ENCODE measurements at regions not wholly inside any gene's neighbourhood (a gene's known extent, or its start where the extent isn't known, plus 50 kb on each side); places are given as distances from the start of the nearest gene placed in this dataset.

DNA sequence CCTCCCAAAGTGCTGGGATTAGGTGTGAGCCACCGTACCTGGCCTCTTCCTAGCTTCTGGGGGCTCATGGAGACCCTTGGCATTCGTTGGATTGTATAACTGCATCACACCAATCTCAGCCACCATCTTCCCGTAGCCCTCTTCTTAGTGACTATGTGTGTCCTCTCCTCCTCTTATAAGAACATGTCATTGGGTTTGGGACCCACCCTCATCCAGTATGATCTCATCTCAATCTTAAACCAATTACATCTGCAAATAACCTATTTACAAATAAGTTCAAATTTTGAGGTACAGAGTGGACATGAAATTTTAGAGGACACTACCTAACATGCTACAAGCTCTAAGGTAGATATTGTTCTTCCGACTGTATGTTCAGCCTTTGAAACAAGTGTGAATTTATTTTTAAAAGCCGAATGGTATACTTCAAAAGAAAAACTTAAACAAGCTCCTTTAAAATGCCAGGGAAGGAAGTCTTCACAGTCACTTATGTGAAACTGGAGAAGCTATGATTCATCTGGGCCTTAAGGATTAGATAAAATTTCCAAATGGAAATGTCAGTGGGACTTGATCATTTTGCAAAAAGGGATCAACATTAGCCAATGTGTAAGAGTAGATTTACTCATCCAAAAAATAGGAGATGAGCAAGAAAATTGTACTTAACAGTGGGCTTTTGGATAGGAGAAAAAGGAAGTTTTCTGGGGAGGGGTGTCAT lies 225.7 kb downstream of the MEX3B start:
- H3K4me3 ChIP-seq (ENCODE audit: low read depth, low read length), result no peak overlapping the region
- no peaks in the 10 kb centered on the region for H3K27me3 ChIP-seq
- H3K9me3 ChIP-seq, result no peaks in the 10 kb centered on the region
- no peaks in the 10 kb centered on the region for H3K36me3 ChIP-seq
- TF ChIP-seq, protein P1, sequence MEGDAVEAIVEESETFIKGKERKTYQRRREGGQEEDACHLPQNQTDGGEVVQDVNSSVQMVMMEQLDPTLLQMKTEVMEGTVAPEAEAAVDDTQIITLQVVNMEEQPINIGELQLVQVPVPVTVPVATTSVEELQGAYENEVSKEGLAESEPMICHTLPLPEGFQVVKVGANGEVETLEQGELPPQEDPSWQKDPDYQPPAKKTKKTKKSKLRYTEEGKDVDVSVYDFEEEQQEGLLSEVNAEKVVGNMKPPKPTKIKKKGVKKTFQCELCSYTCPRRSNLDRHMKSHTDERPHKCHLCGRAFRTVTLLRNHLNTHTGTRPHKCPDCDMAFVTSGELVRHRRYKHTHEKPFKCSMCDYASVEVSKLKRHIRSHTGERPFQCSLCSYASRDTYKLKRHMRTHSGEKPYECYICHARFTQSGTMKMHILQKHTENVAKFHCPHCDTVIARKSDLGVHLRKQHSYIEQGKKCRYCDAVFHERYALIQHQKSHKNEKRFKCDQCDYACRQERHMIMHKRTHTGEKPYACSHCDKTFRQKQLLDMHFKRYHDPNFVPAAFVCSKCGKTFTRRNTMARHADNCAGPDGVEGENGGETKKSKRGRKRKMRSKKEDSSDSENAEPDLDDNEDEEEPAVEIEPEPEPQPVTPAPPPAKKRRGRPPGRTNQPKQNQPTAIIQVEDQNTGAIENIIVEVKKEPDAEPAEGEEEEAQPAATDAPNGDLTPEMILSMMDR (IDR thresholded peaks at IDR 0.05; ENCODE audit: low read depth, low read length), result no peak
- no peaks in the 10 kb centered on the region for H3K4me1 ChIP-seq
- no peak for DNase-seq

DNA sequence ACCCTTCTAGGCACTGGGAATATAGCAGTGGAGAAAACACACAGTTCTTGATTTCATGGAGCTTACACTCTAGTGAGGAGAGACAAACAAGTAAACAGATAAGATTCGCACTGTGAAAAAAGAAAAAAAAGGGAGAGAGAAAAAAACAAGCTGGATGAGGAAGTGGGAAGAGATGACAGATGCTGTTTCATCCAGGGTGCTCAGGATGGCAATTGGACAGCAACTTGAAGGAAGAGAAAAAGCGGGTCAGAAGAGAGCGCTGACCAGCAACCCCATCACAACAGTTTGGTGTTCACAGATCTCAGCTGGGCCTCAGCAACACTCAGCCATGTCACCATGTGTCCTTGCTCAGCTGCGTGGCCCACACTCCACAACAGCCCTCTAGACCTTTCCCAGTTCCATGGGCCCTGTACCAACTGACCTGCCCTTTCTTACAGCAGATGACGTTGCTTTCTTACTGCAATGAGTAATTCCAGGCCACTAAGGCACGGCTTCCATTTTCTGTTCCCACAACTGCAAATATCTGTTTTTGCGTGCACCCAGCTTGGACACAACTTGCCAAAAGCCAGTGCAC lies 230.8 kb downstream of the MEX3B start:
- no peaks in the 10 kb centered on the region for H3K9me3 ChIP-seq
- no peaks in the 10 kb centered on the region for H3K27me3 ChIP-seq
- no peaks in the 10 kb centered on the region for H3K36me3 ChIP-seq
- no peaks in the 10 kb centered on the region for H3K4me1 ChIP-seq
- TF ChIP-seq, protein P1 (IDR thresholded peaks at IDR 0.05; ENCODE audit: low read depth, low read length), result no peak
- H3K4me3 ChIP-seq (ENCODE audit: low read depth, low read length), result no peak overlapping the region
- DNase-seq, result no peak

DNA sequence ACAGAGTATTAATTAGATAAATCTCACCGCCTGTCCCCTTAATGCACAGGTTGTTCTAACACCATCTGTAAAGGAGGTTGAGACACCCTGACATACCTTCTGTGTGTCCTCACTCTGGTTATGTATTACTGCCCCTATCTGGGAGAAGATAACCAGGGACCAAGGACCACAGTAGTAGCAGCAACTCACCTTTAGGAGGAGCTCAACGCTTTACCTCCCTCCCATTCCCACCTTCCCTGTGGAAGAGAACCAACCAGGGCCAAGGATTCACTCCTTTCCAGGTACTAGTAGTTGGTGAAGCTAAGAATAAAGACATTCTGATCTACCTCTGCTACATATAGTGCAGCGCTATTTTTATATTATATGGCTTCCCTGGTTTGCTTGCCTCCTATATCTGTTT lies 232.6 kb downstream of the MEX3B start:
- TF ChIP-seq, protein P1 (IDR thresholded peaks at IDR 0.05; ENCODE audit: low read depth, low read length), result peak; percentile 70
- no peak for DNase-seq
- no peak overlapping the region for H3K4me3 ChIP-seq (ENCODE audit: low read depth, low read length)
- H3K4me1 ChIP-seq, result no peaks in the 10 kb centered on the region
- H3K27me3 ChIP-seq, result no peaks in the 10 kb centered on the region
- no peaks in the 10 kb centered on the region for H3K9me3 ChIP-seq
- H3K36me3 ChIP-seq, result no peaks in the 10 kb centered on the region

DNA sequence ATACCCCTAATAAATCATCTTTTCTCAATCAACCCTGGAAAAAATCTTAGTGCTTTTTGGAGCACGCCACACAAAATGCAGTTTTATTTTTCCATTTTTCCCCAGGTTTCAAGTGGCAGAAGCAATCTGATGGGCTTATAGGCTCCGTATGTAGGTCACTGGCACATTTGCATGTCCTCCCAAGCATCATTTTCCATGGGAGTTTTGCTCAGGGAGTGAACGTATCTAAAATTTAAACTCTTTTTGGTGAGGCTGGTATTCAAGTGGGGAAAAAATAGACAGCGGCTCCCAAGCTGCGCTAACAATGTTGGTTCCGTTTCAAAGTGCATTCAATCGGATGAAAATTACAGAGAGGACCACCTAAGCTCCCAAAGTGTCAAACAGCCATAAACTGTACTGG lies 233.4 kb downstream of the MEX3B start:
- H3K27me3 ChIP-seq, result no peaks in the 10 kb centered on the region
- no peaks in the 10 kb centered on the region for H3K36me3 ChIP-seq
- H3K4me1 ChIP-seq, result no peaks in the 10 kb centered on the region
- H3K9me3 ChIP-seq, result no peaks in the 10 kb centered on the region
- TF ChIP-seq, protein P1 (IDR thresholded peaks at IDR 0.05; ENCODE audit: low read depth, low read length), result no peak
- no peak overlapping the region for H3K4me3 ChIP-seq (ENCODE audit: low read depth, low read length)
- DNase-seq, result no peak

DNA sequence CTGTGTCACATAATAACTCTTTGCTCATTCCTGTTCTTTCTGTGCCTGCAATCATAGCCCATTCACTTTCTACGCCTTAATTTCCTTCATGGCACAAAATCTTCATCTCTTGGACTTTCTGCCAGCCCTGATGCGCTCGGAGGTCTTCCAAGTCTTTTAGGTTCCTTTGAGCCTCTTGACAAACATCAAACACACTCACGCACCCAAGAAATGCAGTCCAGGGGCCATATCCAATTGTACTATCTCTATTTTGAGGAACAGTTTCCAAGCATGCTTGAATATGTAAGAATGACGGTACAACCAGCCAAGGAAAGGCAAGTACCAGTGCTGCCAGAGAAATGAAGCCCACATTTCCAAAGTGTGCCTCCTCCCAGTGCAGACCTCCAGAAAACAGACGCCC lies 234.1 kb downstream of the MEX3B start:
- H3K27me3 ChIP-seq, result no peaks in the 10 kb centered on the region
- no peaks in the 10 kb centered on the region for H3K4me1 ChIP-seq
- no peak overlapping the region for H3K4me3 ChIP-seq (ENCODE audit: low read depth, low read length)
- DNase-seq, result no peak
- no peaks in the 10 kb centered on the region for H3K36me3 ChIP-seq
- TF ChIP-seq, protein P1 (IDR thresholded peaks at IDR 0.05; ENCODE audit: low read depth, low read length), result no peak
- H3K9me3 ChIP-seq, result no peaks in the 10 kb centered on the region

DNA sequence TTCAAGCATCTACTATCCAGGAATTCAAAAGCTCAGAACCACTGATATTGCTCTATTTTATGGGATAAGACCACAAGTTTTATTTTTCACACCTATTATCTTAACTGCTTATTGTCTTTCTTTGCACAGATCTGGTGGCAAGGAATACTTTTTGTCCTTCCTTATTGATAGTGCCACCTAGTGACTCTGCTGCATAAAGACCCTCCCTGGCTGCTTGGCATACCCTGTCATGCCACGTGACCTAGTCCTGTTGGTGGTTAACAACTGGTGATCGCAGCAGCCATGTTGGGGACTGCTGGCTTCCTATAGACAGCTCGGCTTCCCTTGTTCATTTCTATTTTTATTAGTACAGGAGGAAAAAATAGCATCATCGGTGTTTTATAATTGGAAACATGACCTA lies 236.3 kb downstream of the MEX3B start:
- H3K27me3 ChIP-seq, result no peaks in the 10 kb centered on the region
- no peak overlapping the region for H3K4me3 ChIP-seq (ENCODE audit: low read depth, low read length)
- DNase-seq, result peak; percentile 65

More for the DNA sequence above, 236.3 kb downstream of the MEX3B start:
- Histone ChIP-seq H3K9me3 (no peaks in the 10 kb centered on the region), H3K4me1 (no peaks in the 10 kb centered on the region), H3K36me3 (no peaks in the 10 kb centered on the region)
- TF ChIP-seq, protein P1 (IDR thresholded peaks at IDR 0.05; ENCODE audit: low read depth, low read length), result peak; percentile 74
